GM21447 (cell line): ENCODE measurements at regions not wholly inside any gene's neighbourhood (a gene's known extent, or its start where the extent isn't known, plus 50 kb on each side); places are given as distances from the start of the nearest gene placed in this dataset.

Source experiments
- ATAC-seq: cut with Tn5 transposase; IDR thresholded peaks from one replicate; pipeline ENCODE4 v1.9.1; 2021; ENCODE audit not compliant: unreplicated experiment

GRCh38 chr2:238985041-238985729, 137.3 kb downstream of the TWIST2 start:
- no peak for ATAC-seq

- no peak for ATAC-seq
Measured at GRCh38 chr2:238985931-238986446, 138.1 kb downstream of the TWIST2 start.

- no peak for ATAC-seq
Measured at GRCh38 chr2:238986491-238987351, 138.8 kb downstream of the TWIST2 start.

- no peak for ATAC-seq
Measured at GRCh38 chr2:238987352-238987981, 139.6 kb downstream of the TWIST2 start.

- no peak for ATAC-seq
Measured at GRCh38 chr2:238988105-238988504, 140.2 kb downstream of the TWIST2 start.

- ATAC-seq, result no peak
Measured at GRCh38 chr2:238988752-238989151, 140.9 kb downstream of the TWIST2 start.

GRCh38 chr2:238989484-238989883, 141.6 kb downstream of the TWIST2 start:
- ATAC-seq, result no peak

- ATAC-seq, result no peak
Measured at GRCh38 chr2:238994432-238994831, 146.5 kb downstream of the TWIST2 start.

GRCh38 chr2:238994876-238995275, 147.0 kb downstream of the TWIST2 start:
- ATAC-seq, result no peak

GRCh38 chr2:238995634-238996033, 147.7 kb downstream of the TWIST2 start:
- ATAC-seq, result no peak

GRCh38 chr2:238996331-238997136, 148.6 kb downstream of the TWIST2 start:
- ATAC-seq, result no peak

- no peak for ATAC-seq
Measured at GRCh38 chr2:238997137-238997390, 149.2 kb downstream of the TWIST2 start.

- no peak for ATAC-seq
Measured at GRCh38 chr2:238997684-238998083, 149.8 kb downstream of the TWIST2 start.
